ENCODE measurements at regions not wholly inside any gene's neighbourhood (a gene's known extent, or its start where the extent isn't known, plus 50 kb on each side); places are given as distances from the start of the nearest gene placed in this dataset.

- Histone ChIP-seq H3K36me3 (no peaks in the 10 kb centered on the region), H3K27ac (no peak overlapping the region), H3K27me3 (no peaks in the 10 kb centered on the region), H3K4me3 (no peak overlapping the region), H3K9me3 (no peaks in the 10 kb centered on the region), H3K4me1 (no peaks in the 10 kb centered on the region)
- no peak for TF ChIP-seq POLR2A (IDR thresholded peaks at IDR 0.05)
- no peak for ATAC-seq
- 81 to 87% methylated on average over 5 of the region's 5 CpGs for WGBS, 2 donors (ENCODE audit: low coverage in 1 of 2)
Observed at GRCh38 chr13:103625194-103625593, 559.0 kb upstream of the SLC10A2 start.

GRCh38 chr13:103618151-103618550 is 551.9 kb upstream of the SLC10A2 start:
- 100% methylated on average over 1 of the region's 1 CpG; no CpG with 5 or more reads in 1 of the 2 donors for WGBS, 2 donors (ENCODE audit: low coverage in 1 of 2)

GRCh38 chr13:103615771-103616170 is 549.6 kb upstream of the SLC10A2 start:
- Histone ChIP-seq H3K9me3 (no peaks in the 10 kb centered on the region), H3K27me3 (no peaks in the 10 kb centered on the region), H3K4me1 (no peaks in the 10 kb centered on the region), H3K36me3 (no peaks in the 10 kb centered on the region), H3K4me3 (no peak overlapping the region), H3K27ac (no peak overlapping the region)
- TF ChIP-seq POLR2A (IDR thresholded peaks at IDR 0.05): no peak
- no peak for TF ChIP-seq CTCF (IDR thresholded peaks at IDR 0.05)
- TF ChIP-seq POLR2AphosphoS5 (IDR thresholded peaks at IDR 0.05): no peak
- no peak for TF ChIP-seq EP300 (IDR thresholded peaks at IDR 0.05)
- ATAC-seq: no peak
- 89 to 91% methylated on average over 4 of the region's 4 CpGs for WGBS, 2 donors (ENCODE audit: low coverage in 1 of 2)

More at GRCh38 chr13:103618151-103618550, 551.9 kb upstream of the SLC10A2 start:
- no peak overlapping the region for H3K27ac ChIP-seq
- ATAC-seq: no peak
- no peaks in the 10 kb centered on the region for H3K36me3 ChIP-seq
- TF ChIP-seq CTCF (IDR thresholded peaks at IDR 0.05) (no peak), EP300 (IDR thresholded peaks at IDR 0.05) (no peak), POLR2AphosphoS5 (IDR thresholded peaks at IDR 0.05) (no peak), POLR2A (IDR thresholded peaks at IDR 0.05) (no peak)
- no peaks in the 10 kb centered on the region for H3K4me1 ChIP-seq
- H3K9me3 ChIP-seq: no peaks in the 10 kb centered on the region
- H3K4me3 ChIP-seq: no peak overlapping the region
- H3K27me3 ChIP-seq: no peaks in the 10 kb centered on the region

- H3K27ac ChIP-seq: no peak overlapping the region
- ATAC-seq: no peak
Observed at GRCh38 chr13:103614761-103615160, 548.5 kb upstream of the SLC10A2 start.

DNA sequence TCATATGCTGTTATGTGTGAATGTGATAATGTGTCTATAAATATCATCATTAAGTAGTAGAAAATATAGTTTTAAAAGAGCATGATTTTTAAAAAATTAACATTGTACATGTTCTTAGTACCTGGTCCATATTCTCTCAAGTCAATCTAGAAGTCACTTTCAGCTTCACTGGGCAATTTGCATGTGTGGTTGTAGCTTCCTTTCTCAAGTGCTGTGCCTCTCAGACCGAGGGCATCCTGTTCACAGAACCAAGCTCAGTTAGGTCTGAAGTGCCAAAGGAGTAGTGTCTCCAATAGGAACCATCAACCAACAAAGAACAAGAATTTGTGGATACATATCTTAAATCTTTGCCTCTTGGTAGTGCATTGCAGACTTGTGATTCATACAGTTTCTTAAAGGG is 541.8 kb upstream of the SLC10A2 start:
- H3K4me3 ChIP-seq: no peak overlapping the region
- H3K27ac ChIP-seq: no peak overlapping the region
- H3K4me1 ChIP-seq: no peaks in the 10 kb centered on the region
- no peaks in the 10 kb centered on the region for H3K36me3 ChIP-seq
- 86% methylated on average over 1 of the region's 1 CpG for WGBS, 2 donors (ENCODE audit: low coverage in 1 of 2)
- TF ChIP-seq CTCF (IDR thresholded peaks at IDR 0.05) (no peak), POLR2A (IDR thresholded peaks at IDR 0.05) (no peak), EP300 (IDR thresholded peaks at IDR 0.05) (no peak), POLR2AphosphoS5 (IDR thresholded peaks at IDR 0.05) (no peak)
- H3K27me3 ChIP-seq: no peaks in the 10 kb centered on the region
- peaks cover 0 to 5% (median 0%) of the 10 kb centered on the region in 3 donors for H3K9me3 ChIP-seq
- no peak for ATAC-seq

More at GRCh38 chr13:103614761-103615160, 548.5 kb upstream of the SLC10A2 start:
- Histone ChIP-seq H3K4me3 (no peak overlapping the region), H3K36me3 (no peaks in the 10 kb centered on the region), H3K4me1 (no peaks in the 10 kb centered on the region), H3K9me3 (no peaks in the 10 kb centered on the region), H3K27me3 (no peaks in the 10 kb centered on the region)
- TF ChIP-seq EP300 (IDR thresholded peaks at IDR 0.05) (no peak), POLR2AphosphoS5 (IDR thresholded peaks at IDR 0.05) (no peak), CTCF (IDR thresholded peaks at IDR 0.05) (no peak), POLR2A (IDR thresholded peaks at IDR 0.05) (no peak)

Measured in gastroesophageal sphincter (tissue), 4 donors.